Ishikawa (cell line): ENCODE measurements at regions not wholly inside any gene's neighbourhood (a gene's known extent, or its start where the extent isn't known, plus 50 kb on each side); places are given as distances from the start of the nearest gene placed in this dataset.

Experiments used
- CEBPB ChIP-seq: IDR thresholded peaks from 2 replicates; pipeline ENCODE4 v1.6.1; 2012
- EP300 ChIP-seq: IDR thresholded peaks from 2 replicates; pipeline ENCODE4 v1.6.1; 2012; ENCODE audit warnings: borderline replicate concordance
- FOXM1 ChIP-seq: IDR thresholded peaks from 2 replicates; pipeline ENCODE4 v1.6.1; 2012; ENCODE audit warnings: low read depth, borderline replicate concordance
- TAF1 ChIP-seq: IDR thresholded peaks from 2 replicates; pipeline ENCODE4 v1.6.1; 2012; ENCODE audit warnings: low read depth, mild to moderate bottlenecking
- ZBTB7A ChIP-seq: IDR thresholded peaks from 2 replicates; pipeline ENCODE4 v1.6.1; 2012; ENCODE audit warnings: low read depth

- no peak for TF ChIP-seq EP300
- TF ChIP-seq TAF1 = no peak
- TF ChIP-seq ZBTB7A = no peak
- no peak for TF ChIP-seq CEBPB
- no peak for TF ChIP-seq FOXM1
Observed at GRCh38 chr22:27501191-27501936, 300.2 kb downstream of the MN1 start.
